ENCODE measurements at regions not wholly inside any gene's neighbourhood (a gene's known extent, or its start where the extent isn't known, plus 50 kb on each side); places are given as distances from the start of the nearest gene placed in this dataset.

DNA sequence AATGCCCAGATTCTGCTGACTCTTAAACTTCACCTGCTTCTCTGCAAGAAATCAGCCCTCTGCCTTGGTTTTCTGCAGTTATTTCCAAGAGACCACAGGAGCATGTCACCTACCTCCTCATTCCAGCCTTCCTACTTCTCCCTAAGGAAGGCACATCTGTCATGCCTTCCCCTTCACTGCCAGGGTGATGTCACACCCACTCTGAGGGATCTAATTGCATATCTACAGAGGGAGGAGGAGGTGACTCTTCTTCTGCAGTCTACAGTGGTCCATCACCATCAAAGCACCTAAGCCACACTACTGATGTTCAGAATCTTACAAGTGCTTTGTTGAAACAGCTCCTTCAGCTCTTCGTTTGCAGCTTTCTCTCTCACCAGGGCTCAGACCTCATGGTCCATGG lies 275.5 kb downstream of the FGFR2 start (continued):
- TF ChIP-seq, protein P1, sequence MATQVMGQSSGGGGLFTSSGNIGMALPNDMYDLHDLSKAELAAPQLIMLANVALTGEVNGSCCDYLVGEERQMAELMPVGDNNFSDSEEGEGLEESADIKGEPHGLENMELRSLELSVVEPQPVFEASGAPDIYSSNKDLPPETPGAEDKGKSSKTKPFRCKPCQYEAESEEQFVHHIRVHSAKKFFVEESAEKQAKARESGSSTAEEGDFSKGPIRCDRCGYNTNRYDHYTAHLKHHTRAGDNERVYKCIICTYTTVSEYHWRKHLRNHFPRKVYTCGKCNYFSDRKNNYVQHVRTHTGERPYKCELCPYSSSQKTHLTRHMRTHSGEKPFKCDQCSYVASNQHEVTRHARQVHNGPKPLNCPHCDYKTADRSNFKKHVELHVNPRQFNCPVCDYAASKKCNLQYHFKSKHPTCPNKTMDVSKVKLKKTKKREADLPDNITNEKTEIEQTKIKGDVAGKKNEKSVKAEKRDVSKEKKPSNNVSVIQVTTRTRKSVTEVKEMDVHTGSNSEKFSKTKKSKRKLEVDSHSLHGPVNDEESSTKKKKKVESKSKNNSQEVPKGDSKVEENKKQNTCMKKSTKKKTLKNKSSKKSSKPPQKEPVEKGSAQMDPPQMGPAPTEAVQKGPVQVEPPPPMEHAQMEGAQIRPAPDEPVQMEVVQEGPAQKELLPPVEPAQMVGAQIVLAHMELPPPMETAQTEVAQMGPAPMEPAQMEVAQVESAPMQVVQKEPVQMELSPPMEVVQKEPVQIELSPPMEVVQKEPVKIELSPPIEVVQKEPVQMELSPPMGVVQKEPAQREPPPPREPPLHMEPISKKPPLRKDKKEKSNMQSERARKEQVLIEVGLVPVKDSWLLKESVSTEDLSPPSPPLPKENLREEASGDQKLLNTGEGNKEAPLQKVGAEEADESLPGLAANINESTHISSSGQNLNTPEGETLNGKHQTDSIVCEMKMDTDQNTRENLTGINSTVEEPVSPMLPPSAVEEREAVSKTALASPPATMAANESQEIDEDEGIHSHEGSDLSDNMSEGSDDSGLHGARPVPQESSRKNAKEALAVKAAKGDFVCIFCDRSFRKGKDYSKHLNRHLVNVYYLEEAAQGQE (IDR thresholded peaks at IDR 0.05; ENCODE audit: low read depth), result no peak
- TF ChIP-seq SIN3A (IDR thresholded peaks at IDR 0.05; ENCODE audit: low read depth) (no peak), TCF7L2 (IDR thresholded peaks at IDR 0.05; ENCODE audit: borderline replicate concordance, extremely low read depth, insufficient read depth, insufficient read length) (no peak), CTCF (IDR thresholded peaks at IDR 0.05 in 2 of 3, conservative IDR thresholded peaks at IDR 0.05 in 1 of 3; ENCODE audit: borderline replicate concordance in 1 of 3, insufficient read depth in 1 of 3, low read depth in 2 of 3, low read length in 2 of 3) (no peak), JUND (IDR thresholded peaks at IDR 0.05) (no peak), ATF3 (IDR thresholded peaks at IDR 0.05) (no peak)

GRCh38 chr10:121323443-121323842 lies 274.8 kb downstream of the FGFR2 start:
- ChIA-PET RAD21 (ENCODE audit: low non-redundant PET in 1 of 2, low total read pairs in 2 of 2, uncharacterized antibody in 2 of 2, unreplicated experiment in 2 of 2) (no interaction called here), POLR2A (no interaction called here), CTCF (no interaction called here)
- peaks cover 34 to 47% of the 10 kb centered on the region in 2 experiments for H3K4me1 ChIP-seq (ENCODE audit: control insufficient read depth in 1 of 2, insufficient read depth in 2 of 2, low read length in 2 of 2)
- H3K9me3 ChIP-seq (ENCODE audit: control insufficient read depth in 1 of 2, insufficient read depth in 1 of 2, low read depth in 1 of 2, low read length in 2 of 2), result no peaks in the 10 kb centered on the region
- no peak overlapping the region for H3K4me2 ChIP-seq (ENCODE audit: low read length)
- H3K27me3 ChIP-seq (ENCODE audit: insufficient read depth, low read length), result no peaks in the 10 kb centered on the region
- DNase-seq (ENCODE audit: low read depth, low spot score) (no peak), ATAC-seq (no peak)
- TF ChIP-seq ZNF274 (IDR thresholded peaks at IDR 0.05; ENCODE audit: low read depth, low read length) (no peak), FOSL1 (IDR thresholded peaks at IDR 0.05; ENCODE audit: low read depth) (no peak), CTCF (IDR thresholded peaks at IDR 0.05 in 2 of 3, conservative IDR thresholded peaks at IDR 0.05 in 1 of 3; ENCODE audit: borderline replicate concordance in 1 of 3, insufficient read depth in 1 of 3, low read depth in 2 of 3, low read length in 2 of 3) (no peak), JUND (IDR thresholded peaks at IDR 0.05) (no peak), SRF (IDR thresholded peaks at IDR 0.05; ENCODE audit: low read depth) (no peak), POLR2A (IDR thresholded peaks at IDR 0.05; ENCODE audit: borderline replicate concordance, extremely low read depth, insufficient read depth, insufficient read length) (no peak), YY1 (IDR thresholded peaks at IDR 0.05; ENCODE audit: extremely low read depth, insufficient replicate concordance, low read depth, low read length) (no peak), POLR2AphosphoS5 (IDR thresholded peaks at IDR 0.05; ENCODE audit: low read depth, low read length) (no peak), SP1 (IDR thresholded peaks at IDR 0.05; ENCODE audit: low read depth) (no peak)
- no peaks in the 10 kb centered on the region for H3K36me3 ChIP-seq (ENCODE audit: control insufficient read depth in 1 of 2, insufficient read depth in 2 of 2, low read length in 2 of 2)
- no peaks in the 10 kb centered on the region for H3K9me2 ChIP-seq (ENCODE audit: insufficient read depth)
- no peak overlapping the region for H2AFZ ChIP-seq (ENCODE audit: low read depth, low read length, poor library complexity, severe bottlenecking)
- H3K4me3 ChIP-seq (replicated peaks in 1 of 2; ENCODE audit: low read depth in 1 of 2, low read length in 2 of 2), result no peak overlapping the region
- no peaks in the 10 kb centered on the region for H3K79me2 ChIP-seq (ENCODE audit: insufficient read depth, low read length)
- no TSS peak for BruUV-seq (replicated peaks)
- H3K9ac ChIP-seq (ENCODE audit: low read length), result no peak overlapping the region
- H3K27ac ChIP-seq (ENCODE audit: low read depth, low read length), result no peak overlapping the region
- no peaks in the 10 kb centered on the region for H4K20me1 ChIP-seq (ENCODE audit: insufficient read depth)
- intact Hi-C loops (cut with micrococcal nuclease), result loop anchor here (10.0 kb wide), 1 partner anchor 601 kb away; the partner anchor contains the start of gene ATE1
